GM23338 (cell line): ENCODE measurements at regions not wholly inside any gene's neighbourhood (a gene's known extent, or its start where the extent isn't known, plus 50 kb on each side); places are given as distances from the start of the nearest gene placed in this dataset.

Source experiments
- ATAC-seq: fragments of 200-7000 bp; cut with Tn5 transposase; 3 replicates; pipeline ENCODE4 v1.9.1; 2020
- DNase-seq: peaks from one replicate; pipeline ENCODE4 v3.0.0-alpha.2; 2015; ENCODE audit warnings: low spot score
- H2AFZ ChIP-seq: fragments of 200-600 bp; sonication (generic); 2 replicates; pipeline ENCODE4 v1.8.0; 2016; ENCODE audit warnings: antibody characterized with exemption, mild to moderate bottlenecking, moderate library complexity
- H3F3A ChIP-seq: fragments of 200-600 bp; sonication (generic); replicated peaks from 2 replicates; pipeline ENCODE4 v1.8.0; 2017; ENCODE audit warnings: antibody characterized with exemption, mixed run types, low read depth
- H3K27ac ChIP-seq: fragments of 200-600 bp; sonication (generic); 2 replicates; pipeline ENCODE4 v1.6.1; 2016; ENCODE audit warnings: low read depth
- H3K27me3 ChIP-seq: fragments of 200-600 bp; sonication (generic); 2 replicates; pipeline ENCODE4 v1.8.0; 2016; ENCODE audit warnings: mild to moderate bottlenecking, mixed run types, moderate library complexity; ENCODE audit not compliant: insufficient read depth
- H3K36me3 ChIP-seq: fragments of 200-600 bp; sonication (generic); 2 replicates; pipeline ENCODE4 v1.8.0; 2016; ENCODE audit warnings: mild to moderate bottlenecking; ENCODE audit not compliant: insufficient read depth
- H3K4me1 ChIP-seq: fragments of 200-600 bp; sonication (generic); 2 replicates; pipeline ENCODE4 v1.8.0; 2016; ENCODE audit warnings: mild to moderate bottlenecking, moderate library complexity; ENCODE audit not compliant: insufficient read depth
- H3K4me2 ChIP-seq: fragments of 200-600 bp; sonication (generic); 2 replicates; pipeline ENCODE4 v1.7.1; 2017; ENCODE audit warnings: mixed run types
- H3K4me3 ChIP-seq: fragments of 200-600 bp; sonication (generic); 2 replicates; pipeline ENCODE4 v1.6.1; 2016; ENCODE audit warnings: mixed run types
- H3K79me2 ChIP-seq: fragments of 200-600 bp; sonication (generic); replicated peaks from 2 replicates; pipeline ENCODE4 v1.8.0; 2017; ENCODE audit warnings: mild to moderate bottlenecking; ENCODE audit not compliant: insufficient read depth
- H3K9me2 ChIP-seq: fragments of 200-600 bp; sonication (generic); 2 replicates; pipeline ENCODE4 v1.8.0; 2017; ENCODE audit not compliant: insufficient read depth
- H4K20me1 ChIP-seq: fragments of 200-600 bp; sonication (generic); replicated peaks from 2 replicates; pipeline ENCODE4 v1.8.0; 2017; ENCODE audit warnings: mild to moderate bottlenecking; ENCODE audit not compliant: insufficient read depth
- H3K27ac Mint-ChIP-seq: 2 replicates; pipeline ENCODE4 v1.8.0; 2020; ENCODE audit warnings: inconsistent platforms, mild to moderate bottlenecking, moderate library complexity, mixed read lengths
- H3K27me3 Mint-ChIP-seq: 3 replicates; pipeline ENCODE4 v1.8.0; 2022; ENCODE audit warnings: low read depth, mild to moderate bottlenecking, moderate library complexity, mixed read lengths, inconsistent platforms; ENCODE audit not compliant: insufficient read depth, poor library complexity
- H3K36me3 Mint-ChIP-seq: 3 replicates; pipeline ENCODE4 v1.8.0; 2021; ENCODE audit warnings: low read depth, mild to moderate bottlenecking, inconsistent platforms, moderate library complexity, mixed read lengths
- H3K4me1 Mint-ChIP-seq: 3 replicates; pipeline ENCODE4 v1.8.0; 2020; ENCODE audit warnings: mild to moderate bottlenecking, inconsistent platforms, mixed read lengths
- H3K4me3 Mint-ChIP-seq: 3 replicates; pipeline ENCODE4 v1.8.0; 2021; ENCODE audit warnings: moderate library complexity, mild to moderate bottlenecking, inconsistent platforms, mixed read lengths
- H3K9me3 Mint-ChIP-seq: 3 replicates; pipeline ENCODE4 v1.8.0; 2020; ENCODE audit warnings: moderate library complexity, mild to moderate bottlenecking, inconsistent platforms, mixed read lengths
- CREB1 ChIP-seq: fragments of 250-450 bp; sonication (Bioruptor Pico); IDR thresholded peaks from 2 replicates; pipeline ENCODE4 v1.5.0; 2020; ENCODE audit warnings: low read depth, mild to moderate bottlenecking, moderate library complexity
- CTCF ChIP-seq, 2 experiments: fragments of 200-600 bp in 1 of 2; sonication (generic) in 1 of 2; conservative IDR thresholded peaks; 2 replicates each; pipeline versions ENCODE4 v1.5.1 to v1.6.1; 2016 to 2017; ENCODE audit warnings: antibody characterized with exemption in 2 of 2, low read depth in 2 of 2, mild to moderate bottlenecking in 2 of 2, moderate library complexity in 1 of 2
- ETS1 ChIP-seq: IDR thresholded peaks from 2 replicates; pipeline ENCODE4 v1.6.1; 2016; ENCODE audit warnings: antibody characterized with exemption
- EZH2 ChIP-seq: fragments of 200-600 bp; sonication (generic); IDR thresholded peaks from one replicate; pipeline ENCODE4 v1.8.0; 2017; ENCODE audit warnings: antibody characterized with exemption, mild to moderate bottlenecking, low read depth; ENCODE audit not compliant: unreplicated experiment
- EZH2phosphoT487 ChIP-seq: fragments of 200-600 bp; sonication (generic); IDR thresholded peaks from one replicate; pipeline ENCODE4 v1.8.1; 2018; ENCODE audit warnings: antibody characterized with exemption; ENCODE audit not compliant: unreplicated experiment
- JUNB ChIP-seq: IDR thresholded peaks from one replicate; pipeline ENCODE4 v1.6.1; 2016; ENCODE audit warnings: antibody characterized with exemption; ENCODE audit not compliant: unreplicated experiment
- NANOG ChIP-seq: IDR thresholded peaks from 2 replicates; pipeline ENCODE4 v1.6.1; 2016; ENCODE audit warnings: antibody characterized with exemption, borderline replicate concordance
- POLR2AphosphoS5 ChIP-seq: IDR thresholded peaks from 2 replicates; pipeline ENCODE4 v1.6.1; 2016; ENCODE audit warnings: antibody characterized with exemption, low read depth
- REST ChIP-seq: IDR thresholded peaks from one replicate; pipeline ENCODE4 v1.6.1; 2018; ENCODE audit warnings: antibody characterized with exemption; ENCODE audit not compliant: unreplicated experiment
- STAT1 ChIP-seq: IDR thresholded peaks from one replicate; pipeline ENCODE4 v1.6.1; 2016; ENCODE audit warnings: antibody characterized with exemption; ENCODE audit not compliant: unreplicated experiment
- ZNF114 ChIP-seq: fragments of 250-450 bp; sonication (Bioruptor Pico); IDR thresholded peaks from 2 replicates; pipeline ENCODE4 v1.5.0; 2020; ENCODE audit warnings: mild to moderate bottlenecking, moderate library complexity
- ZNF331 ChIP-seq: fragments of 250-450 bp; sonication (Bioruptor Pico); IDR thresholded peaks from 2 replicates; pipeline ENCODE4 v1.5.0; 2020; ENCODE audit warnings: low read depth, mild to moderate bottlenecking, moderate library complexity
- ZNF462 ChIP-seq: fragments of 250-450 bp; sonication (Bioruptor Pico); IDR thresholded peaks from 2 replicates; pipeline ENCODE4 v1.5.0; 2020; ENCODE audit warnings: mild to moderate bottlenecking, moderate library complexity

GRCh38 chr1:199909137-199909536 is 118.4 kb upstream of the NR5A2 start:
- Mint-ChIP-seq H3K9me3 (peaks cover 7% of the 10 kb centered on the region), H3K36me3 (peaks cover 12% of the 10 kb centered on the region; the same call in 2 of the 3 replicates), H3K4me3 (no peak overlapping the region), H3K27me3 (no peaks in the 10 kb centered on the region), H3K4me1 (no peaks in the 10 kb centered on the region; the same call in 2 of the 3 replicates), H3K27ac (no peak overlapping the region)
- ATAC-seq (no peak), DNase-seq (no peak)
- Histone ChIP-seq H4K20me1 (no peaks in the 10 kb centered on the region), H3K4me1 (no peaks in the 10 kb centered on the region), H3K79me2 (no peaks in the 10 kb centered on the region), H3K9me2 (peaks cover 4% of the 10 kb centered on the region; the same call in 1 of the 2 replicates), H2AFZ (no peak overlapping the region), H3K27ac (no peak overlapping the region), H3K27me3 (no peaks in the 10 kb centered on the region), H3K36me3 (no peaks in the 10 kb centered on the region), H3K4me2 (no peak overlapping the region), H3K4me3 (no peak overlapping the region), H3F3A (no peaks in the 10 kb centered on the region)
- TF ChIP-seq POLR2AphosphoS5 (no peak), EZH2phosphoT487 (no peak), NANOG (no peak), ZNF331 (CRISPR knock-in tag) (no peak), CREB1 (CRISPR knock-in tag) (no peak), JUNB (no peak), STAT1 (no peak), EZH2 (no peak), ZNF114 (CRISPR knock-in tag) (no peak), CTCF (conservative IDR thresholded peaks at IDR 0.05; ENCODE audit: low read depth in 2 of 2) (no peak), ETS1 (no peak), ZNF462 (CRISPR knock-in tag) (no peak), REST (no peak)
